Astrocyte of the cerebellum (primary cell): ENCODE measurements at regions not wholly inside any gene's neighbourhood (a gene's known extent, or its start where the extent isn't known, plus 50 kb on each side); places are given as distances from the start of the nearest gene placed in this dataset.

ENCODE experiments used
- DNase-seq: peaks from one replicate; pipeline ENCODE4 v3.0.0-alpha.2; 2011; ENCODE audit warnings: low read depth
- H3K4me3 ChIP-seq: 2 replicates; pipeline ENCODE4 v1.5.1; 2011; ENCODE audit warnings: mild to moderate bottlenecking, low read depth, low read length, moderate library complexity
- in situ Hi-C: cut with HindIII; loops from 2 replicates; pipeline ENCODE4 v1.10.0; 2017; ENCODE audit warnings: low sequenced_read_pairs
- TF ChIP-seq, protein P1 (sequence below): IDR thresholded peaks from 2 replicates; pipeline ENCODE4 v1.5.1; 2012; ENCODE audit warnings: low read length, low read depth, moderate library complexity, mild to moderate bottlenecking; ENCODE audit errors: missing control alignments

GRCh38 chr3:1752205-1752604, 346.5 kb upstream of the CNTN4 start:
- no peak overlapping the region for H3K4me3 ChIP-seq
- in situ Hi-C loops, result no loop called here
- DNase-seq, result peak; percentile 1
- TF ChIP-seq, protein P1, sequence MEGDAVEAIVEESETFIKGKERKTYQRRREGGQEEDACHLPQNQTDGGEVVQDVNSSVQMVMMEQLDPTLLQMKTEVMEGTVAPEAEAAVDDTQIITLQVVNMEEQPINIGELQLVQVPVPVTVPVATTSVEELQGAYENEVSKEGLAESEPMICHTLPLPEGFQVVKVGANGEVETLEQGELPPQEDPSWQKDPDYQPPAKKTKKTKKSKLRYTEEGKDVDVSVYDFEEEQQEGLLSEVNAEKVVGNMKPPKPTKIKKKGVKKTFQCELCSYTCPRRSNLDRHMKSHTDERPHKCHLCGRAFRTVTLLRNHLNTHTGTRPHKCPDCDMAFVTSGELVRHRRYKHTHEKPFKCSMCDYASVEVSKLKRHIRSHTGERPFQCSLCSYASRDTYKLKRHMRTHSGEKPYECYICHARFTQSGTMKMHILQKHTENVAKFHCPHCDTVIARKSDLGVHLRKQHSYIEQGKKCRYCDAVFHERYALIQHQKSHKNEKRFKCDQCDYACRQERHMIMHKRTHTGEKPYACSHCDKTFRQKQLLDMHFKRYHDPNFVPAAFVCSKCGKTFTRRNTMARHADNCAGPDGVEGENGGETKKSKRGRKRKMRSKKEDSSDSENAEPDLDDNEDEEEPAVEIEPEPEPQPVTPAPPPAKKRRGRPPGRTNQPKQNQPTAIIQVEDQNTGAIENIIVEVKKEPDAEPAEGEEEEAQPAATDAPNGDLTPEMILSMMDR, result no peak

DNA sequence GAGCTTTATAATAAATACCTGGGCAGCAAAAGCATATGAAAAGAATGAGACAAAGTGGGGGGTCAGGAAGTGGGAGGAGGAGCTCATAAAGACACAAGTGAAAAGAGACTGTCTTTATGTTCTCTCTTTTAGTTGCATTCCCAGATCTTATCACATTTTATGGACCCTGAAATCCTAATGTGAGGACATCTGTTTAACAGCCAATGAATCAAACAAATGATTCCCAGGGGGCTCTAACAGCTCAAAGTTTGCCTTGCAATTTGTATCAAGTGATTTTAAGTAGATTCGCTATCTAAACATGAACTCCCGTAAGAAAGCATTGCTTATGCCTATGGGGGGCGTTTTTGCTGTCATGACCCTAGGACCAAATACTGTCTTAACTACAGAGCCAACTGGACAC, 332.3 kb upstream of the CNTN4 start:
- TF ChIP-seq, protein P1, result no peak
- no peak for DNase-seq
- in situ Hi-C loops, result no loop called here
- no peak overlapping the region for H3K4me3 ChIP-seq

DNA sequence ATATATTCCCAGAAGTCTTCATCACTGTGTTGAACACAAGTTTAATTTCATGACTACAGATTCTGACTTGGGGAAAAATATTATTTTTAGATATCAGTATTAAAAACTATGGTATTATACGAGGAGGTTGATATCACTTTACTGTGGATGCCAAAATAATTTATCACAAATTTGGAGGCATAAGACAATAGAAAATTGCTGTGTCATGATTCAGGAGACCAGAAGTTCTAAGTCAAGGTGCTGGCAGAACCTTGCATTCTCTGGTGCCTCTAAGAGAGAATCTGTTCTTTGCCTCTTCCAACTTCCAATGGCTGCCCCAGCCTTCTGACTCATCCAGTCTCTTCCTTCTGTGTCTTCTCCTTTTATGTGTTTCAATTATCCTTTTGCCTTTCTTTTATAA, 325.0 kb upstream of the CNTN4 start:
- DNase-seq, result no peak
- no peak overlapping the region for H3K4me3 ChIP-seq
- TF ChIP-seq, protein P1, result no peak
- in situ Hi-C loops, result no loop called here

- in situ Hi-C loops, result no loop called here
- H3K4me3 ChIP-seq, result no peak overlapping the region
- TF ChIP-seq, protein P1, result no peak
- no peak for DNase-seq
These were observed 324.1 kb upstream of the CNTN4 start for GRCh38 chr3:1774597-1774996.

DNA sequence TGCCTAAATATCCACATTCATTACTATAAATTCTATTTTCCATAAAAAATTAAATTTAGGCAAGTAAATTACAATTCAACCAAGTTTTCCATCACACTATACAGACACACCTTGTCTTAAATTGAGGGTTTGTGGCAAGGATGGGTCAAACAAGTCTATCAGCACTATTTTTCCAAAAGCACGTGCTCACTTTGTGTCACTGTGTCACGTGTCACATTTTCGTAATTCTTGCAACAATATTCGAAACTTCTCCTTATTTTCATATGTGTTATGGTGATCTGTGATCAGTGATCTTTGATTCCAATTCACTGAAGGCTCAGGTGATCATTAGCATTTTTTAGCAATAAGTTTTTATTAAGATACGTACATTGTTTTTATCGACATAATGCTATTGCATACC, 323.3 kb upstream of the CNTN4 start:
- DNase-seq, result no peak
- TF ChIP-seq, protein P1, result no peak
- H3K4me3 ChIP-seq, result no peak overlapping the region
- in situ Hi-C loops, result no loop called here

DNA sequence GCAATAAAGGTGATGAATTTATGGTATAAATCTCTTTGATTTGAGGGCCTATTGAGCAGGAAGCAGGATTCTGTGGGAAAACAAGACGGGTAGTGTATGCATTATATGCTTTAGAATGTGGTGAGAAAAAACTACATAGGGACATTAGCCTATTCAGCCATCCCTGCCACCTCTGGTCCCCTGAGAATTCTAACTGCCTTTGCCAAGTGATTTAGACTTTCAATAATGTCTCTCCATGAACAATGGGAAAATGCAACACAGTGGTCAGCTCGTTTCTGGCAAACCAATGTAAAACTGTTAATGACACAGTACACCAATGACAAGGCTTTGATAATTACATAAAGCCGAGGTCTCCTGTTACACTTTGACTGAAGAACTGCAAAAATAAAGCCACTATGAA, 314.7 kb upstream of the CNTN4 start:
- no peak overlapping the region for H3K4me3 ChIP-seq
- TF ChIP-seq, protein P1, result no peak
- DNase-seq, result no peak
- in situ Hi-C loops, result no loop called here

DNA sequence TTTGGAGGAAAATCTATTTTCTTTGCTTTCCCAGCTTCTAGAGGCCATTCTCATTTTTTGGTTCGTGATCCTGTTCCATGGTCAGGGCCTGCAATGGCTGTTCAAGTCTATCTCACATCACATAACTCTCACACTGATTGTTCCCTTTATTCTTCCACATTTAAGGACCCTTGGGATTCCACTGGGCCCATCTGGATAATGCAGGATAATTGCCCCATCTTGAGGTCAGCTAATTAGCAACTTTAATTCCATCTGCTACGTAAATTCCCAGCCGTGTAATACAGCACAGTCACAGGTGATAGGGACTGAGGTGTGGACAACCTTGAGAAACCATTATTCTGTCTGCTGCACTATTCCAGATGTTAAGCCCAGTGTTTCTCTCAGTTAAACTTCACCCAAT, 311.6 kb upstream of the CNTN4 start:
- TF ChIP-seq, protein P1, result no peak
- H3K4me3 ChIP-seq, result no peak overlapping the region
- in situ Hi-C loops, result no loop called here
- no peak for DNase-seq
